GM21447 (cell line): ENCODE measurements at regions not wholly inside any gene's neighbourhood (a gene's known extent, or its start where the extent isn't known, plus 50 kb on each side); places are given as distances from the start of the nearest gene placed in this dataset.
"Not testable (repeated sequence)": the region's sequence is repeated elsewhere in the genome, so short reads cannot be mapped to it uniquely, and the experiment has no call there.

Experiments used
- ATAC-seq: cut with Tn5 transposase; IDR thresholded peaks from one replicate; pipeline ENCODE4 v1.9.1; 2021; ENCODE audit not compliant: unreplicated experiment

GRCh38 chr2:87505909-87506308 lies 242.0 kb upstream of the PLGLB2 start:
- ATAC-seq = not testable (repeated sequence)

- not testable (repeated sequence) for ATAC-seq
Observed at GRCh38 chr2:87507378-87508348, 240.2 kb upstream of the PLGLB2 start.

GRCh38 chr2:87511195-87511778 lies 236.6 kb upstream of the PLGLB2 start:
- ATAC-seq = not testable (repeated sequence)

DNA sequence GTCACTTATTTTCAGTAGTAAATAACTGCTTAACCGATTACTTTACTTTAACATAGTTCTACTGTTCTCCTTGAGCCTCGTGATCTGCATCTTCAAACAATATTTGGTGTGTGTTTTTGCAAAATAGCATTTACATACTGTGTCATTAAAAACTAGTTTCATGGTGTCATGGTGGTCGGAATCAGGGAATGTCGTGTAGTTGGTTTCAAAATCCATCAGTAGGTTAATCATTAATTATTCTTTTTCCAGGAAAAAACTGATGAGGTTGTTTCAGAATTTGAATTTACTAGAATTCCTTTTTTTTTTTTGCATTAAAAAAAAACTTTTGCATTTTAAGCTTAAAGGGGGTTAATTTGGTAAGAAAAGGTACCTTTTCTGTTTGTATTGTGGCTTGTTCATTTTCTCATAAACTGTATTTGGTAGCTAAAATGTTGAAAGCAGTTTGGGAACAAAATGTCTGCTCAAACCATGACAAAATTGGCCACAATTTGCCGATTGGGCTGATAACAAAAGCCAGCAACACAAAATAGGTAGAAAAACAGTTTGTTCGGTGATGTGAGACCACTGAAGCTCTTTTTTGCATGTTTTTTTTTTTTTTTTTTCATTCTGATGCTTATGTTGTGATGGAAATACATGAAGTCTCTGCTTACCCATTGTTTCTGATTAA lies 234.9 kb upstream of the PLGLB2 start:
- not testable (repeated sequence) for ATAC-seq

- peak; percentile 57 for ATAC-seq
Observed at GRCh38 chr2:87514034-87514433, 233.9 kb upstream of the PLGLB2 start.

GRCh38 chr2:87514515-87514914 lies 233.4 kb upstream of the PLGLB2 start:
- ATAC-seq = not testable (repeated sequence)

GRCh38 chr2:87515226-87515625 lies 232.7 kb upstream of the PLGLB2 start:
- not testable (repeated sequence) for ATAC-seq

DNA sequence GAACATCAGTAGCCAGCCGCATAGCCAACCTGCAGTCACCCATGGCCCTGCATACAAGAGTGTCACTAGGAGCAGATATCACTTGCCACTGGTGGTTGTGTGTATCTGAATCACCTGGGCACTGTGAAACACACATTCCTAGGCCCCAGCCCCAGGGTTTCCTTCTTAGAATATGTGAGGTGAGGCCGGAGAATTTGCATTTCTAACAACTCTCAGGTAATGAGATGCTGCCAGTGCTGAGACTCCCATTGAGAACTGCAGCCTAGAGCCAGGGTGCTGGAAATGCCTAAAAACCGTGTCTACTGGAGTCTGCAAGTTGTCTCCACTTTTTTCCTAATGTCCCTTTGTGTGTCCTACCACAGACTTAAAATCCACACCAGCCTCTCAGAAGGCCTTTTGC lies 232.0 kb upstream of the PLGLB2 start:
- ATAC-seq = not testable (repeated sequence)

DNA sequence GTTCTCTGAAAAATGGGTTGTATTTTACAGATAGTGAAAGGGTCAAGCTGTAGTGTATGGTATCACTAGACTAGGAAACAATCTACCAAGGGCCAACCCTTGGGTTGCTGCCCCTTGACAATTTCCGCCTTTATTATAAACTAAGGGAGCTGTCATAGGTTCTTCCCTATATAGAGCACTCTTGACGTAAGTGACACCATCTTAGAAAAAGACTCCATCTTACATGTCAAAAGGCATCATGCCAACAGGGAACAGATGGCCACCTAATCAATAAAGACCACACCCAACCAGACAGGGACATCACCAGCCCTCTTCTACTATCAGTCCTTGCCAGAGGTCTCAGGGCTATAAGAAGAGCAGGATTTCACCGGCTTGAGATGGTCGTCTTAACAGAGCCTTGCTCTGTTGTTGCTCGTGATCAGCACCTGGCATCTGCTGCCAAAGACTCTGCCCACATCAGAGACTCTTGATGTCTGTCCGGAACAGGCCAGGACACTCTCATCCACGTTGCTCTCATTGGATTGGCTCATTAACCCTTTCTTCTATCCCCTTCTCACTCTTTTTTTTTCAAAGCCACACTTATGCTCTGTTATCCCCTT lies 231.4 kb upstream of the PLGLB2 start:
- not testable (repeated sequence) for ATAC-seq

- not testable (repeated sequence) for ATAC-seq
Observed at GRCh38 chr2:87517438-87517837, 230.4 kb upstream of the PLGLB2 start.

DNA sequence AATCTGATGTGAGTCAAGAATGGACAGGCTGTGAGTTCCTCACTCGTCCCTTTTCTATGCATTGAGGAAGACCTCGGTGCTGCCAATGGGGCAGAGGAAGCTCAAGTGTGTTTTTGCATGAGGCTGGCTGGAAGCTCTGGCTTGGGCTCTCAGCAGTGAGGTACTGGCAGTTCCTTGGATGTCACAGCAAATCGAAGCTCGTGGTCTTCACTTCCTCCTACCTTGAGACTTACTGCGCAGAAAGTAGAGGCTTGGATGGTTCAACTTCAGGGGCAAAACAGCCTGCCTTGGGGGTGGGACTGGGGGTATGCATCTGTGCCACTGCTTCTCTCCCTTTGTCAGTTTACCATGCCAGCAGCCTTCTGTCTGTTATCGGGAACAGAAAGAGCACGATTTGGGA lies 229.8 kb upstream of the PLGLB2 start:
- ATAC-seq = not testable (repeated sequence)

DNA sequence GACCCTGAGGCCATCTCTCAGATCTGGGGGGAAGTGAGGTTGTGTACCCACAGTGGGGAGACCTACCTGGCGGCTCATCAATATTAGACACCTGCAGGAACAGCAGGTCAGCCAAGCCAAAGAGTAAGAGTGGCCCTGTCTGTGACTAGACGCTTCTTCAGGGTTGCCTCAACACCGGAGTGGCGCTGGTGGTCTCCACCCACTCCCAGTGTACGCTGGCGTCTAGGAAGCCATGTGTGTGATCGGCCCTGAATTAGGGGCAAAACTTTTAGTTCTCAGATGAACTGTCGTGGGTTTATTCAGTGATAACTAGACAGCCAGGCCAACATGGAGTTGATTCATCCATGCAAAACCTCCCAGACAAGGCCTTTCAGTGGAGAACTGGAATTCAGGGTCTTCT lies 229.3 kb upstream of the PLGLB2 start:
- ATAC-seq = not testable (repeated sequence)

DNA sequence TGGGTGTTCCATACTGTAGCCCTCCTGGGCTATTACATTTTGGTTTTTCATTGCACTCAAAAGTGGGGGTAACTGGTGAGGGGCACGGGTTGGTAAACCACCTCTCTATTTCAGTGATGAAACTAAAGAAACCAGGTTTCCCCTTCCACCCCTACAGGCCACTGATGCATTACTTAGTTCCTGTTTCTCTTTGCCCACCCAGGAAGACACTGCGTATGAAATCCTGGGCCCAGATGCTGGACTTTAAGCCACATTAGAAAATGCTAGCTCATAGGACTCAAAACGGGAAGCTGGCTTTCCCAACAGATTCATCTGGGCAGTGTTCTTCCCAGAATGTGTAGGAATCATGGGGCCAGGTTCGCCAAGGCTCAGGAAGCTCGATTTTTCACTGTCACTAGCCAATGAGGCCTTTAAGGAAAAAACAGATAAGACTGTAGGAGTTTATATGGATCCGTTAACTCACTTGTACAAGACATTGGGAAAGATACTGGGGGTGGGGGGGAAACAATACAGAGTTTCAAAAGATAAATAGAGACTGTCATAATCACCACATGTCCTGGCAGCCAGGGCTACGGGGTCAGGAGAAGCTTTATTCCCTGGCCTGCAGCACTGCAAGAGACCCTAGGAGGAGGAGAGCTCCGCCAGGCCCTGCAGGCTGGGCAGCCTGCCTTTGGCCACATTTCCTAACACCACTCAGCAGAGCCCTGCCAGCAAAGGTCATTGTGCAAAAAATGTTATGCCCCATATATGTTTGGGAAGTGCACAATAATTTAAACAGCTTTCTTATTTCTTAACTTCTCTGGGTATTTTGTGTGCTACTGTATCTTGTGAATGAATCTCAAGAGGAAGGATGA lies 228.5 kb upstream of the PLGLB2 start:
- peak; percentile 48 for ATAC-seq

DNA sequence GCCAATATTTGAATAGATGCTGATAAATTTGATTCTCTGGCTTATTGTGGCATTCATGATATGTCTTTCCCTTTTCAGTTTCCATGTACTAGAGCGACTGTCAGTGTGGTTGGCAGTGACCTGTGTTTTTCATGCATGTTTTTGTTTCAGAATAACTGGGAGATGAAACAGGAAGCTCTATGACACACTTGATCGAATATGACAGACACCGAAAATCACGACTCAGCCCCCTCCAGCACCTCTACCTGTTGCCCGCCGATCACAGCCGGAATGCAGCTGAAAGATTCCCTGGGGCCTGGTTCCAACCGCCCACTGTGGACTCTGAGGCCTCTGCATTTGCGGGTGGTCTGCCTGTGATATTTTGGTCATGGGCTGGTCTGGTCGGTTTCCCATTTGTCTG lies 226.8 kb upstream of the PLGLB2 start:
- ATAC-seq = peak; percentile 62

- ATAC-seq = not testable (repeated sequence)
Observed at GRCh38 chr2:87521489-87521888, 226.4 kb upstream of the PLGLB2 start.

DNA sequence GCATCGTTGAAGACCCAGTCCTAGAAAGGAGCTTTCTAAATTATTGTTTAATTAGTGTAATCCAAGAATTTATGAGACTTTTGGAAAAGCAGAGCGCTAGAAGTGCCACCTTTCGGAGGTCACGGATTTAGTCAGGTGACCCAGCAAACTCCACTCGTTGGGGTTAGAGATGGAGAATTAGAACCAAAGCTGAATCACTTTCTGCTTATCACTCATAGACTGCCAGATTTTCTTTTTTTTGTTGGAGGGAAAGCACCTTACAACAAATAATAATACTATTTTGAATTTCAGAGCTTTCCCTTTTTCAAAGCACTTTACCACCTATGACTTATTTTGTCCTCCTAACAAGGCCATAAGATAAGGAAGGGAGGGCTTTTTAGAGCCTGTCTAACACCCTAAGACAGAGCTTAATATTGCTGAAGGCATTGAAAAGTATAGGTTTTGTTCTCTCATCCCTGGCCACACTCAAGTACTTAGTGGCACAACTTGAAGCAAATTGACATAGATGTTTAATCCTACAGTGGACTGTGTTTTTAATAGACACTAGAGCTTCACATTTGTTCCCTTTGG lies 223.2 kb upstream of the PLGLB2 start:
- not testable (repeated sequence) for ATAC-seq

DNA sequence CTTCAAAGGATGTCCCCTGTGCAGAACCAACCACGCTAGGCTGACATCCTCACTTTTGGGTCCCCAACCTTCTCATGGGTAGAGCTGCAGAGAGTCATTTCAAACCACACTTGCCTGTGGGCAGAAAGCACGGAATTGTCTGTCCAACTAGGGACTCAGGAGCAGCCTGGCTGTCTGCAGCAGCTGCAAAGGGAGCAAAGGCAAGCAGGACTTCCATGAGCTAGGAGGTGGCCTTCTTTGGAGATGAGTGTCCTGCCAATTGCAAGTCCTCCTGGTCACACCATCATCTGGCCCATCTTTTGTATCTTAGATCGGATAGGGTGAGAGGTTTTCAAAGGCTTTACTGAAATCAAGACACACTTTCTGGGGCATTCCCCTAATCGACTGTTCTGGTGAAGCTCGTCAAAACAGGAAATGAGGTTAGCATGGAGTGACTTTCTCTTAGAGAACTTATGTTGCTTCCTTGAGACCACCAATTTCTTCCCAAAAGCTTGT lies 222.3 kb upstream of the PLGLB2 start:
- ATAC-seq = not testable (repeated sequence)

- not testable (repeated sequence) for ATAC-seq
Observed at GRCh38 chr2:87526258-87526657, 221.6 kb upstream of the PLGLB2 start.

DNA sequence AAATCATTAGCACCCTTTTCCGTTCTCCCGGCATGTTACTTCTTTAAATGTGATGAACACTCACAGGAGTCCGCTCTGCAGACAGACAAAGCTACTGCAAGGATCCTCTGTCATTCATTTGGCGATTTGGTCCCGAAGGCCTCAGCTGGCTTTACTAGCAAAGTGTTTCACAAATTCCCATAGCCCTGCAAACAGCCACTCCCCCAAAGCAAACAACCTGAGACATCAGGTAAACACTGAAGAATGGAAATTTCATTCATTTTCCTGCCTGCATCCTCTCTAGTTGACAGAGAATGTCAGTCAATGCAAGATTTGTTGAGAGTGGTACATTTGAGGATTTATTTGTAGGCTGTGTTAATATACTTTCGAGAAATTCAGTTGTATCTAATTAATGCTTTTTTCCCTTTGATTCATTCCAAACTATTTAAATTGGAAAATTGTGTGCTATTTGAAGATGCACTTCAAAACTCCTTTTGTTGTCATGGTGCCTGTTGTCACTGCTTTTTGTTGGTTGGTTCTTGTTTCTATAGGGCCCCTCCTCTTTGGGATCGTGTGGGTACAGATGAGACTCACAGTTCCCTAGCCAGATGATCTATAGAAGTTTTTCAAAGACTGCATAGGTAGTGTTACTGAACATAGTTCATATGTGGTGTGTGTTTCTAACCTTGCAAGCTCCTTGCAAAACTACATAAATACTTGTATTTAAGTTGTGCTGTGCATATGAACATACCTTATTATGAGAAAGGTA lies 215.7 kb upstream of the PLGLB2 start:
- ATAC-seq = not testable (repeated sequence)
